ENCODE measurements at regions not wholly inside any gene's neighbourhood (a gene's known extent, or its start where the extent isn't known, plus 50 kb on each side); places are given as distances from the start of the nearest gene placed in this dataset.
A peak's percentile ranks its signal among the peaks of the same experiment; 100 is the strongest.

GRCh38 chr12:28939427-28939826, 209.7 kb upstream of the FAR2 start:
- DNase-seq = peak; percentile 77

GRCh38 chr12:28941248-28941647, 207.8 kb upstream of the FAR2 start:
- peak; percentile 80 for DNase-seq

- no peak for DNase-seq
Measured at GRCh38 chr12:28946361-28946760, 202.7 kb upstream of the FAR2 start.

- DNase-seq = no peak
Measured at GRCh38 chr12:28948685-28949084, 200.4 kb upstream of the FAR2 start.

GRCh38 chr12:28949184-28949583, 199.9 kb upstream of the FAR2 start:
- no peak for DNase-seq

- no peak for DNase-seq
Measured at GRCh38 chr12:28950049-28950448, 199.0 kb upstream of the FAR2 start.

- no peak for DNase-seq
Measured at GRCh38 chr12:28951935-28952334, 197.1 kb upstream of the FAR2 start.

- no peak for DNase-seq
Measured at GRCh38 chr12:28954333-28954732, 194.7 kb upstream of the FAR2 start.

GRCh38 chr12:28955491-28955890, 193.6 kb upstream of the FAR2 start:
- DNase-seq = no peak

GRCh38 chr12:28955931-28956330, 193.1 kb upstream of the FAR2 start:
- no peak for DNase-seq

- DNase-seq = no peak
Measured at GRCh38 chr12:28958553-28959195, 190.4 kb upstream of the FAR2 start.

GRCh38 chr12:28961948-28962384, 187.1 kb upstream of the FAR2 start:
- no peak for DNase-seq

- DNase-seq = peak; percentile 23
Measured at GRCh38 chr12:28963554-28963953, 185.5 kb upstream of the FAR2 start.

- no peak for DNase-seq
Measured at GRCh38 chr12:28966046-28966780, 182.9 kb upstream of the FAR2 start.

- no peak for DNase-seq
Measured at GRCh38 chr12:28967426-28967825, 181.7 kb upstream of the FAR2 start.

GRCh38 chr12:28973491-28973890, 175.6 kb upstream of the FAR2 start:
- DNase-seq = no peak

GRCh38 chr12:28974166-28974565, 174.9 kb upstream of the FAR2 start:
- DNase-seq = peak; percentile 34

- no peak for DNase-seq
Measured at GRCh38 chr12:28974883-28975282, 174.2 kb upstream of the FAR2 start.

- no peak for DNase-seq
Measured at GRCh38 chr12:28975564-28976340, 173.3 kb upstream of the FAR2 start.

- no peak for DNase-seq
Measured at GRCh38 chr12:28980436-28980835, 168.6 kb upstream of the FAR2 start.

- DNase-seq = no peak
Measured at GRCh38 chr12:28987538-28988324, 161.3 kb upstream of the FAR2 start.

GRCh38 chr12:28988325-28988704, 160.8 kb upstream of the FAR2 start:
- DNase-seq = no peak

- DNase-seq = no peak
Measured at GRCh38 chr12:28991626-28992025, 157.5 kb upstream of the FAR2 start.
